Thyroid gland (tissue), 4 donors: ENCODE measurements at regions not wholly inside any gene's neighbourhood (a gene's known extent, or its start where the extent isn't known, plus 50 kb on each side); places are given as distances from the start of the nearest gene placed in this dataset.

Experiments
- DNase-seq, 2 donors: peaks; one replicate each; pipeline ENCODE4 v3.0.0-alpha.2; 2019
- H3K27ac ChIP-seq, 3 donors: fragments of 200-600 bp; sonication (generic); 1 replicate in 2 of 3; 2 replicates in 1 of 3; pipeline ENCODE4 v1.5.1; 2016 to 2019; ENCODE audit warnings: mild to moderate bottlenecking in 1 of 3, moderate library complexity in 1 of 3
- H3K27me3 ChIP-seq: fragments of 200-600 bp; sonication (generic); one replicate; pipeline ENCODE4 v1.5.1; 2019
- H3K36me3 ChIP-seq, 2 donors: fragments of 200-600 bp; sonication (generic); one replicate each; pipeline ENCODE4 v1.5.1; 2016 to 2019
- H3K4me1 ChIP-seq, 2 donors: fragments of 200-600 bp; sonication (generic); one replicate each; pipeline ENCODE4 v1.5.1; 2017 to 2019
- H3K4me3 ChIP-seq, 3 donors: fragments of 200-600 bp; sonication (generic); replicated peaks in 1 of 3; 1 replicate in 2 of 3; 2 replicates in 1 of 3; pipeline ENCODE4 v1.5.1; 2016; ENCODE audit warnings: mild to moderate bottlenecking in 1 of 3
- H3K9me3 ChIP-seq: fragments of 200-600 bp; sonication (generic); one replicate; pipeline ENCODE4 v1.5.1; 2017
- CTCF ChIP-seq, 6 experiments: fragments of 200-600 bp in 3 of 6; fragments of 450-650 bp in 3 of 6; sonication (generic) in 3 of 6; IDR thresholded peaks; one replicate each; pipeline ENCODE4 v1.5.1; 2016 to 2019; ENCODE audit warnings: antibody characterized with exemption in 6 of 6, mild to moderate bottlenecking in 2 of 6, inconsistent platforms in 1 of 6, moderate library complexity in 1 of 6
- POLR2A ChIP-seq, 2 donors: fragments of 450-650 bp; IDR thresholded peaks; one replicate each; pipeline ENCODE4 v1.6.1; 2017; ENCODE audit warnings: antibody characterized with exemption in 2 of 2, mild to moderate bottlenecking in 2 of 2, moderate library complexity in 1 of 2
- WGBS, 2 donors: methylation state at CpG; one replicate each; pipeline ENCODE4 v1.1.5; 2017; 5-methylcytosine and 5-hydroxymethylcytosine counted together
- intact Hi-C: fragments of 100-400 bp; cut with DNase I; formaldehyde crosslinking; loops from one replicate; pipeline ENCODE4 v1.15.1; 2023

- no peak for TF ChIP-seq POLR2A (IDR thresholded peaks at IDR 0.05)
- TF ChIP-seq CTCF (IDR thresholded peaks at IDR 0.05) = no peak
- Histone ChIP-seq H3K4me1 (no peaks in the 10 kb centered on the region), H3K9me3 (no peaks in the 10 kb centered on the region), H3K27ac (no peak overlapping the region), H3K27me3 (no peaks in the 10 kb centered on the region), H3K36me3 (no peaks in the 10 kb centered on the region), H3K4me3 (no peak overlapping the region)
- intact Hi-C loops = no loop called here
- 89 to 93% methylated on average over 4 of the region's 4 CpGs for WGBS, 2 donors
- no peak for DNase-seq
Measured at GRCh38 chr9:4435197-4435596, 55.1 kb upstream of the SLC1A1 start.

GRCh38 chr9:4433379-4433778, 56.9 kb upstream of the SLC1A1 start:
- no peak overlapping the region for H3K4me3 ChIP-seq
- no peak overlapping the region for H3K27ac ChIP-seq
- TF ChIP-seq POLR2A (IDR thresholded peaks at IDR 0.05) (no peak), CTCF (IDR thresholded peaks at IDR 0.05) (no peak)
- H3K27me3 ChIP-seq = no peaks in the 10 kb centered on the region
- no peaks in the 10 kb centered on the region for H3K4me1 ChIP-seq
- no peak for DNase-seq
- 90 to 93% methylated on average over 4 of the region's 4 CpGs for WGBS, 2 donors
- H3K9me3 ChIP-seq = no peaks in the 10 kb centered on the region
- H3K36me3 ChIP-seq = no peaks in the 10 kb centered on the region
- intact Hi-C loops = no loop called here

GRCh38 chr9:4430432-4431261, 59.6 kb upstream of the SLC1A1 start:
- H3K4me3 ChIP-seq = no peak overlapping the region
- no peak for DNase-seq
- no peak for TF ChIP-seq CTCF (IDR thresholded peaks at IDR 0.05)
- H3K27me3 ChIP-seq = no peaks in the 10 kb centered on the region
- WGBS, 2 donors = 77 to 86% methylated on average over 3 of the region's 3 CpGs
- no peaks in the 10 kb centered on the region for H3K36me3 ChIP-seq
- intact Hi-C loops = no loop called here
- H3K27ac ChIP-seq = no peak overlapping the region
- no peaks in the 10 kb centered on the region for H3K4me1 ChIP-seq
- H3K9me3 ChIP-seq = no peaks in the 10 kb centered on the region

- WGBS, 2 donors = 90 to 94% methylated on average over 4 of the region's 4 CpGs
- no peak overlapping the region for H3K4me3 ChIP-seq
- no peak overlapping the region for H3K27ac ChIP-seq
- H3K27me3 ChIP-seq = no peaks in the 10 kb centered on the region
- no peaks in the 10 kb centered on the region for H3K4me1 ChIP-seq
- no peaks in the 10 kb centered on the region for H3K36me3 ChIP-seq
- intact Hi-C loops = no loop called here
- no peak for DNase-seq
- no peak for TF ChIP-seq POLR2A (IDR thresholded peaks at IDR 0.05)
- TF ChIP-seq CTCF (IDR thresholded peaks at IDR 0.05) = no peak
- H3K9me3 ChIP-seq = no peaks in the 10 kb centered on the region
Measured at GRCh38 chr9:4425319-4426045, 64.8 kb upstream of the SLC1A1 start.

GRCh38 chr9:4424891-4425290, 65.4 kb upstream of the SLC1A1 start:
- no peak for DNase-seq
- 68 to 71% methylated on average over 4 of the region's 4 CpGs for WGBS, 2 donors
- H3K27me3 ChIP-seq = no peaks in the 10 kb centered on the region
- H3K27ac ChIP-seq = no peak overlapping the region
- TF ChIP-seq POLR2A (IDR thresholded peaks at IDR 0.05) (no peak), CTCF (IDR thresholded peaks at IDR 0.05) (no peak)
- no peaks in the 10 kb centered on the region for H3K9me3 ChIP-seq
- no peak overlapping the region for H3K4me3 ChIP-seq
- no peaks in the 10 kb centered on the region for H3K36me3 ChIP-seq
- no peaks in the 10 kb centered on the region for H3K4me1 ChIP-seq
- intact Hi-C loops = no loop called here
